ENCODE measurements at regions not wholly inside any gene's neighbourhood (a gene's known extent, or its start where the extent isn't known, plus 50 kb on each side); places are given as distances from the start of the nearest gene placed in this dataset.

- Histone ChIP-seq H3K9me3 (ENCODE audit: control insufficient read depth in 2 of 2, insufficient read depth in 1 of 2, low read depth in 1 of 2, low read length in 1 of 2) (no peaks in the 10 kb centered on the region), H3K4me1 (ENCODE audit: control insufficient read depth in 2 of 2, insufficient read depth in 2 of 2, low read length in 1 of 2) (no peaks in the 10 kb centered on the region), H3K36me3 (ENCODE audit: control insufficient read depth in 2 of 2, insufficient read depth in 2 of 2, low read length in 1 of 2) (no peaks in the 10 kb centered on the region), H3K27me3 (ENCODE audit: control insufficient read depth in 1 of 2, insufficient read depth in 2 of 2, low read length in 2 of 2) (no peaks in the 10 kb centered on the region), H3K4me3 (ENCODE audit: low read depth in 1 of 2, low read length in 2 of 2) (no peak overlapping the region), H3K27ac (ENCODE audit: low read depth in 2 of 2, low read length in 1 of 2) (no peak overlapping the region)
- 74 to 81% methylated on average over 8 of the region's 8 CpGs for WGBS, 2 donors
Measured at GRCh38 chr14:62381311-62382070, 619.3 kb downstream of the SNAPC1 start.

- H3K36me3 ChIP-seq (ENCODE audit: control insufficient read depth in 2 of 2, insufficient read depth in 2 of 2, low read length in 1 of 2) = no peaks in the 10 kb centered on the region
- no peak overlapping the region for H3K4me3 ChIP-seq (ENCODE audit: low read depth in 1 of 2, low read length in 2 of 2)
- H3K4me1 ChIP-seq (ENCODE audit: control insufficient read depth in 2 of 2, insufficient read depth in 2 of 2, low read length in 1 of 2) = no peaks in the 10 kb centered on the region
- H3K9me3 ChIP-seq (ENCODE audit: control insufficient read depth in 2 of 2, insufficient read depth in 1 of 2, low read depth in 1 of 2, low read length in 1 of 2) = no peaks in the 10 kb centered on the region
- H3K27me3 ChIP-seq (ENCODE audit: control insufficient read depth in 1 of 2, insufficient read depth in 2 of 2, low read length in 2 of 2) = no peaks in the 10 kb centered on the region
- no peak overlapping the region for H3K27ac ChIP-seq (ENCODE audit: low read depth in 2 of 2, low read length in 1 of 2)
- 68 to 71% methylated on average over 4 of the region's 4 CpGs for WGBS, 2 donors
Measured at GRCh38 chr14:62409169-62409568, 636.1 kb downstream of the KCNH5 start.

DNA sequence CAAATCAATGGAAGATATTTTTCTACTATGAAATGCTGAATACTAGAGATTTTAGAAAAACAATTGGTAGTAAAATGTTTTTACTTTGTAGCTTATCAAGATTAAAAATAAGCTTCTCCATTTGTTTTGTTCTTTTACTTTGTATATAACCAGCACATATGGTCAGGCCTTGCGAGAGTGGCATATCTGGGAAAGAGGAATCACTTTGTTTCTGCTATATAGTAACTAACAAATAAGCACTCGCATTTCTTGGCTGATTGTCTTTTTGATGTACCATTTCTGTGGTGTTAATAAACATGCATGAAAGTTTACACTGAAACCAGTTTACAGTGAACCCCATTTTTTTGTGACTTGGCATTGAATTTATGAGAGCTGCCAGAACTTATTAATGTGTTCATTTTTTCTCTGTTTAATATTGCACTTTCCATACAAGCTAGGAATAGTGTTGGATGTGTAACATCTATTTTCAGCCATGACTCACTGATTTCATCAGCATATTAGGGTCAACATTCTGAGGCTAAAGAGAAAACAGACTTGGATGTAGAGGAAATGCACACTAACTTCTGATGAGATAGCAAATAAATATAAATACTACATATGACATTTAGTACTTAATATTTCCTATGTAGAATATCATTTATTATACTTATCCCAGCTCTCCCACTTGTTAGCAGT lies 635.5 kb downstream of the KCNH5 start:
- Histone ChIP-seq H3K27ac (ENCODE audit: low read depth in 2 of 2, low read length in 1 of 2) (no peak overlapping the region), H3K27me3 (ENCODE audit: control insufficient read depth in 1 of 2, insufficient read depth in 2 of 2, low read length in 2 of 2) (no peaks in the 10 kb centered on the region), H3K9me3 (ENCODE audit: control insufficient read depth in 2 of 2, insufficient read depth in 1 of 2, low read depth in 1 of 2, low read length in 1 of 2) (no peaks in the 10 kb centered on the region), H3K4me1 (ENCODE audit: control insufficient read depth in 2 of 2, insufficient read depth in 2 of 2, low read length in 1 of 2) (no peaks in the 10 kb centered on the region), H3K4me3 (ENCODE audit: low read depth in 1 of 2, low read length in 2 of 2) (no peak overlapping the region), H3K36me3 (ENCODE audit: control insufficient read depth in 2 of 2, insufficient read depth in 2 of 2, low read length in 1 of 2) (no peaks in the 10 kb centered on the region)
- WGBS, 2 donors = 56 to 74% methylated on average over 2 of the region's 2 CpGs

- Histone ChIP-seq H3K36me3 (ENCODE audit: control insufficient read depth in 2 of 2, insufficient read depth in 2 of 2, low read length in 1 of 2) (no peaks in the 10 kb centered on the region), H3K4me1 (ENCODE audit: control insufficient read depth in 2 of 2, insufficient read depth in 2 of 2, low read length in 1 of 2) (no peaks in the 10 kb centered on the region), H3K4me3 (ENCODE audit: low read depth in 1 of 2, low read length in 2 of 2) (no peak overlapping the region), H3K27me3 (ENCODE audit: control insufficient read depth in 1 of 2, insufficient read depth in 2 of 2, low read length in 2 of 2) (no peaks in the 10 kb centered on the region), H3K9me3 (ENCODE audit: control insufficient read depth in 2 of 2, insufficient read depth in 1 of 2, low read depth in 1 of 2, low read length in 1 of 2) (no peaks in the 10 kb centered on the region), H3K27ac (ENCODE audit: low read depth in 2 of 2, low read length in 1 of 2) (no peak overlapping the region)
- WGBS, 2 donors = 30 to 33% methylated on average over 1 of the region's 1 CpG
Measured at GRCh38 chr14:62420847-62421246, 624.4 kb downstream of the KCNH5 start.

DNA sequence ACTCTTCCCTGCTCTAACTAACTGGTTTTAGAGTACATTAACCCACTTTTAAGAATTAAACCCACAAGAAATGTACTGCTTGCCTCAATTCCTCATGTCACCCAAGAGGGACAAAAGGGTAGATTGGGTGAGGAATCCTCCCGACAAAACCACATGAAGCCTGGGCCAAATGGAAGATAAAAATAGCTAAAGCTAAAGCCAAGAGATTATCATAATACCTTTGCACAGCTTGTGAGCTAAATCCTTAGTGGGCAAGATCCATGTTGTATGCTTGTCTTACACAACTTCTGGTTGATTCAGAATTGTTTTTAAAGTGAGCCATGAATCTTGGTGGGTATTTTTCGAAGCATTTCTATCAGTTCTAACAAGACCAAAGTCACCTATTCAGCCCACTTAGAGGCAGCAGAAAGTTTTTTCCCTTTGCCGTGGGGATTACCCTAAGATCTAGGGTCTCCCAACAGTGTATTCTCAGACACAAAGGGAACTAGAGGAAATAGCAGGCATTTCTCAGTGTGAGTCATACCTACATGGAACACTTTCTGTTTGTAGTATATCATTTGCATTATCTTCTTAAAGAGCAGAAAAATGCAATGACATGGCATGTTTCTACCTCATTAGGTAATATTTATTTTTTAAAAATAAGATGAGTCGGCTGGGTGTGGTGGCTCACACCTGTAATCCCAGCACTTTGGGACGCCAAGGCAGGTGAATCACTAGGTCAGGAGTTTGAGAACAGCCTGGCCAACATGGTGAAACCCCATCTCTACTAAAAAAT lies 616.6 kb downstream of the KCNH5 start:
- H3K4me1 ChIP-seq (ENCODE audit: control insufficient read depth in 2 of 2, insufficient read depth in 2 of 2, low read length in 1 of 2) = no peaks in the 10 kb centered on the region
- no peaks in the 10 kb centered on the region for H3K27me3 ChIP-seq (ENCODE audit: control insufficient read depth in 1 of 2, insufficient read depth in 2 of 2, low read length in 2 of 2)
- H3K9me3 ChIP-seq (ENCODE audit: control insufficient read depth in 2 of 2, insufficient read depth in 1 of 2, low read depth in 1 of 2, low read length in 1 of 2) = peaks cover 0 to 4% of the 10 kb centered on the region in 2 donors
- H3K36me3 ChIP-seq (ENCODE audit: control insufficient read depth in 2 of 2, insufficient read depth in 2 of 2, low read length in 1 of 2) = no peaks in the 10 kb centered on the region
- H3K4me3 ChIP-seq (ENCODE audit: low read depth in 1 of 2, low read length in 2 of 2) = no peak overlapping the region
- peak overlapping the region; percentile 41 to 61 for H3K27ac ChIP-seq (ENCODE audit: low read depth in 2 of 2, low read length in 1 of 2)
- 54 to 58% methylated on average over 5 of the region's 5 CpGs for WGBS, 2 donors

DNA sequence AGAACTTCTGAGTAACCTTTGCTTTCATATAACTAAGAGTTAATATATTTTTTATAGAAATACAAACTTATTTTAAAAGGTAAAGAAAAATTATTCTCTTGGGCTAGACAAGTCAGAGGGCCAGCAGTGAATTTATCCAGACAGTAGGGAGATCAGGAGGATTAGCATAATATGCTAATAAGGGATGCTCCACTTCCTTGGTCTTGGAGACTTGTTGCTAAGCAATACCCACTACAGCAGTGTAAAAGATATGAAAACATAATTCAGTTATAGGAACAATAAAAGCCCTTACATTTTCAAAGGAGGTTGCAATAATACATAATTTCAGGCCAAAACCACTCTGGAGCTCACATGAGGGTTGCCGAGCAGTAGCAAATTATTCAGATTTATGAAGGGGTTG lies 615.6 kb downstream of the KCNH5 start:
- no peak overlapping the region for H3K27ac ChIP-seq (ENCODE audit: low read depth in 2 of 2, low read length in 1 of 2)
- no peaks in the 10 kb centered on the region for H3K4me1 ChIP-seq (ENCODE audit: control insufficient read depth in 2 of 2, insufficient read depth in 2 of 2, low read length in 1 of 2)
- no peaks in the 10 kb centered on the region for H3K36me3 ChIP-seq (ENCODE audit: control insufficient read depth in 2 of 2, insufficient read depth in 2 of 2, low read length in 1 of 2)
- H3K4me3 ChIP-seq (ENCODE audit: low read depth in 1 of 2, low read length in 2 of 2) = no peak overlapping the region
- WGBS, 2 donors = 85% methylated on average over 1 of the region's 1 CpG
- peaks cover 3 to 4% of the 10 kb centered on the region in 2 donors for H3K9me3 ChIP-seq (ENCODE audit: control insufficient read depth in 2 of 2, insufficient read depth in 1 of 2, low read depth in 1 of 2, low read length in 1 of 2)
- H3K27me3 ChIP-seq (ENCODE audit: control insufficient read depth in 1 of 2, insufficient read depth in 2 of 2, low read length in 2 of 2) = no peaks in the 10 kb centered on the region

- Histone ChIP-seq H3K36me3 (ENCODE audit: control insufficient read depth in 2 of 2, insufficient read depth in 2 of 2, low read length in 1 of 2) (no peaks in the 10 kb centered on the region), H3K9me3 (ENCODE audit: control insufficient read depth in 2 of 2, insufficient read depth in 1 of 2, low read depth in 1 of 2, low read length in 1 of 2) (peaks cover 3 to 4% of the 10 kb centered on the region in 2 donors), H3K27ac (ENCODE audit: low read depth in 2 of 2, low read length in 1 of 2) (no peak overlapping the region), H3K27me3 (ENCODE audit: control insufficient read depth in 1 of 2, insufficient read depth in 2 of 2, low read length in 2 of 2) (no peaks in the 10 kb centered on the region), H3K4me3 (ENCODE audit: low read depth in 1 of 2, low read length in 2 of 2) (no peak overlapping the region), H3K4me1 (ENCODE audit: control insufficient read depth in 2 of 2, insufficient read depth in 2 of 2, low read length in 1 of 2) (no peaks in the 10 kb centered on the region)
- 87 to 90% methylated on average over 2 of the region's 2 CpGs for WGBS, 2 donors
Measured at GRCh38 chr14:62431496-62431895, 613.8 kb downstream of the KCNH5 start.

DNA sequence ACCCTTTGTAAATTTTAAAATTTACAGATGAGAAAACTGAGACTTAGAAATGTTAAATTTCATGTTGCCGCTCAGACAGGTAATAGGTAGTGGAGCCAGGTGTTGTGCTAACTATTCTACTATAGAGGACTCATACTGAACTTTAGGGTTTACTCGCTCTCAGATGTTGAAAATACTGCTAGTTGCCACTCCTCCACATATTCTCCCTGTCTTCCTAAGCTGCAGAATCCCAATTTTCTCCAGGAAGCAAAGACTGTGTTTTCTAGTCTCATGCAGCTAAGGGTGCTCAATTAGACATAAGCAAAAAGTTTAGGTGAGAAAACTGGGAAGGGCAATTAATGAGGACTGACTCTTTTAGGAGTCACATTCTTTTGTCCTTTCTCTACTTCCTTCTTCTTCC lies 612.3 kb downstream of the KCNH5 start:
- Histone ChIP-seq H3K27ac (ENCODE audit: low read depth in 2 of 2, low read length in 1 of 2) (no peak overlapping the region), H3K36me3 (ENCODE audit: control insufficient read depth in 2 of 2, insufficient read depth in 2 of 2, low read length in 1 of 2) (no peaks in the 10 kb centered on the region), H3K27me3 (ENCODE audit: control insufficient read depth in 1 of 2, insufficient read depth in 2 of 2, low read length in 2 of 2) (no peaks in the 10 kb centered on the region), H3K9me3 (ENCODE audit: control insufficient read depth in 2 of 2, insufficient read depth in 1 of 2, low read depth in 1 of 2, low read length in 1 of 2) (peaks cover 3 to 4% of the 10 kb centered on the region in 2 donors), H3K4me3 (ENCODE audit: low read depth in 1 of 2, low read length in 2 of 2) (no peak overlapping the region), H3K4me1 (ENCODE audit: control insufficient read depth in 2 of 2, insufficient read depth in 2 of 2, low read length in 1 of 2) (no peaks in the 10 kb centered on the region)
- 86 to 91% methylated on average over 2 of the region's 2 CpGs for WGBS, 2 donors

GRCh38 chr14:62436261-62436660 lies 609.0 kb downstream of the KCNH5 start:
- Histone ChIP-seq H3K9me3 (ENCODE audit: control insufficient read depth in 2 of 2, insufficient read depth in 1 of 2, low read depth in 1 of 2, low read length in 1 of 2) (peaks cover 4 to 10% of the 10 kb centered on the region in 2 donors), H3K4me3 (ENCODE audit: low read depth in 1 of 2, low read length in 2 of 2) (no peak overlapping the region), H3K36me3 (ENCODE audit: control insufficient read depth in 2 of 2, insufficient read depth in 2 of 2, low read length in 1 of 2) (no peaks in the 10 kb centered on the region), H3K4me1 (ENCODE audit: control insufficient read depth in 2 of 2, insufficient read depth in 2 of 2, low read length in 1 of 2) (no peaks in the 10 kb centered on the region), H3K27me3 (ENCODE audit: control insufficient read depth in 1 of 2, insufficient read depth in 2 of 2, low read length in 2 of 2) (no peaks in the 10 kb centered on the region), H3K27ac (ENCODE audit: low read depth in 2 of 2, low read length in 1 of 2) (no peak overlapping the region)
- whole genome bisulfite sequencing, 2 donors = 24 to 44% methylated on average over 2 of the region's 2 CpGs
